Skin epidermis (tissue), 12 donors: ENCODE measurements at regions not wholly inside any gene's neighbourhood (a gene's known extent, or its start where the extent isn't known, plus 50 kb on each side); places are given as distances from the start of the nearest gene placed in this dataset.
A peak's percentile ranks its signal among the peaks of the same experiment; 100 is the strongest.
"Not testable (repeated sequence)": the region's sequence is repeated elsewhere in the genome, so short reads cannot be mapped to it uniquely, and the experiment has no call there.

Experiments used
- H3K27ac ChIP-seq, 21 experiments: fragments of 200-600 bp; sonication (generic) in 11 of 21; one replicate each; pipeline ENCODE4 v1.5.0; 2020; ENCODE audit warnings: mild to moderate bottlenecking in 3 of 21, inconsistent platforms in 2 of 21, moderate library complexity in 2 of 21
- H3K4me3 ChIP-seq, 7 experiments: fragments of 200-600 bp; sonication (generic) in 2 of 7; one replicate each; pipeline ENCODE4 v1.5.0; 2020; ENCODE audit warnings: inconsistent platforms in 2 of 7, mild to moderate bottlenecking in 2 of 7, moderate library complexity in 1 of 7

DNA sequence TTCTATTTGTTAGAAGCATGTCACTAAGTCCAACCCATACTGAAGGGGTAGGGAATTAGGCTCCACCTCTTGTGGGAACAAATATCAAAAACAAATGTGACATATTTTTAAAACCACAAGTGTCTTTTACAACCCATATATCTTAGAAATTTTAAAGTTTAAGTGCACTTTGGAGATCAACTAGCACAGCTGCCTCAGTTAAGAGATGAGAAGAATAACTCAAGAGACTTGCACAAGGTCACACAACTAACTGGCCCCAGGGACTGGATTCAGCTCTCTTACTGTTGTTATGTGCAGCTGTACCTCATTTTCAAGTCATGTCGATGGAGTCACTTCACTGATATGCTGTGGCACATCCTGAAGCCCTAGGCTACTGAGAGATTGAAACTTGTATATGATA lies 102.9 kb upstream of the BMP2 start:
- no peak overlapping the region for H3K27ac ChIP-seq
- H3K4me3 ChIP-seq = no peak overlapping the region

DNA sequence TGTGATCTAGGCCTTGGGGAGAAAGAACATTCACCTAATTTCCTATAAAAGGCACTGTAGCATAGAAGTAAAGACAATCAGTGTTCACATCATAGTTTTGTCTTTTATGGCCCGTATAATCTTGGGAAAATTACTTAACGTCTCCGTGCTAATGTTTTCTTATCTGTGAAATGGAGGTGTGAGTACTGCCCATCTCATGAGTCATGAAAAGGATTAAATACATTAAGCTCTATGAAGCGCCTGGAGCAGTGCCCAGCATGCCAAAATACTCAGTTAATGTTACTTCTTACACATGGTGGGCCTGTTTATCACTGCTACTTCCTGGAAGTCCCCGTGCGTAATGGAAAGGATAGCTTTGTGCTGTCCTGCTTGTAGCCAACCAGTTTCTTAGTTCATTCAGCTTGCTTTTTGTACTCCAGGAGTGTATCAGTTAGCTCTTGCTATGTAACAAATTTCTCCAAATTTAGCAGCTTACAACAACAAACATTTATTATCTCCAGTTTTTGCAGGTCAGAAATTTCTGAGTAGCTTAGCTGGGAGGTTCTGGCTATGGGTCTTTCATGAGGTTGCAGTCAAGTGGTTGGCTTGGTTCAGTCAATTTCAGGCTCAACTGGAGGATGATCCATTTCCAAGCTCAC lies 103.6 kb upstream of the BMP2 start:
- Histone ChIP-seq H3K27ac (no peak overlapping the region), H3K4me3 (no peak overlapping the region)

DNA sequence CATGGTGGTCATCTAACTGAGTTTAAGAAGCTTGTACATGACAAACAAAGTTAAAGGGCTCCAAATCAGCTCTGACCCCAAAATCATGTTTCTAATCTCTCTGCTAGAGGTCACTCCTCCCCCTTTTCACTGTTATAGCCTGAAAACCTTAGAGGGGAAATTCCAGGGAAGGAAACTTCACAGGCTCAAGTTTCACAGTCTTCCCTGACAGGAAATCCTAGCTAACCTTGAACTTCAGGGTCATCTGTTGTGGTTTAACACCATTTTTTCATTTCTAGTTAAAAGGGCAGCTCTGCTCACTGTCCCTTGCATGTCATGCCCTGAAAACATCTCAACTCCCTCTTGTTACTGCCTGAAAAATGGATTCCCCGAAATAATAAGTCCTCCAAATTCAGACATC lies 104.4 kb upstream of the BMP2 start:
- H3K27ac ChIP-seq = no peak overlapping the region

DNA sequence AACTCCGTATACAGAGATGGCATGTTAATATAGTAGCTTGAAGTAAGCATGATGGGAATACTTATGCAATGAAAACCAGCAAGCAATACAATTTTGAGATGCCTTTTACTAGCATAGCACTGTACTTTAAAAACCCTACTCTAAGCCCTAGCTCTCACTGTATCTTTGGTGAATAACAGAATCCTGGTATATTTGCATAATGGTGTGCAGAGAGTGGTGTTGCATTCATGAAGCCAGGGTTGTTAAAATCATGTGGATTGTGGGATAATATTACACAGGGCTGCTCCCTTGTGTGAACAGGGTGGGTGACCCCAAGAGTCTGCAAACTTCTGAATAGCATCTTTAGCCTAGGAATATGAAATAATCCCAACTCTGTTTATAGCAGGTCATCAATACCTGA lies 105.2 kb upstream of the BMP2 start:
- Histone ChIP-seq H3K27ac (no peak overlapping the region), H3K4me3 (no peak overlapping the region)

More for the DNA sequence above, 104.4 kb upstream of the BMP2 start:
- H3K4me3 ChIP-seq = no peak overlapping the region

DNA sequence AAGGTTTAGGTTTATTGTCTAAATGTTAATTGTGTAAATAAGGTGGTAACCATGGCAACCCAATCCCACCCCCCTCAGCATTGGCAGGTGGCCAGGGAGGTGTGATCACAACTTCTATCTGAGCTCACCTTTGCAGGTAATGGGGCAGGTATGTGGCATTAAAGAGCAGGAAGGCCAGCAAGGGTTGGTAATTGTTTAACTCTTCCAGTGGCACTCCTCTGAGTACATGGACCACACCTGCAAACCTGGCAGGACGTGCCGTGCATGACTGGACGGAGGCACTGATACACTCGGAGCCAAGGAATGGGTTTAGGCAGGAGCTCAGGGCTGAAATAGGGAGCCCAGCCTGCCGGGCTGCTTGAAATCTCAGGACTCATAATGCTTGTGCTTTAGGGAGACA lies 107.0 kb upstream of the BMP2 start:
- Histone ChIP-seq H3K4me3 (no peak overlapping the region), H3K27ac (peak overlapping the region in 1 of 21 experiments; percentile 2)

DNA sequence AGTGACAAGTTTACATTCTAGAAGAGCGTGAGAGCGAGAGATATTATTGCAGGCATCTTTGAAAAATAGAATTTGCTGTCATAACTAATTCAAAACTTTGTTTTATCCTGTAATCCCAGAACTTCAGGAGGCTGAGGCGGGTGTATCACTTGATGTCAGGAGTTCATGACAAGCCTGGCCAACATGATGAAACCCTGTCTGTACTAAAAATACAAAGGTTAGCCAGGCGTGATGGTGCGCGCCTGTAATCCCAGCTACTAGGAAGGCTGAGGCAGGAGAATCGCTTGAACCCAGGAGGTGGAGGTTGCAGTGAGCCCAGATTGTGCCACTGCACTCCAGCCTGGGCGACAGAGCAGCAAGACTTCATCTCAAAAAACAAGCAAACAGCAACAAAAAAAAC lies 108.6 kb upstream of the BMP2 start:
- H3K4me3 ChIP-seq, H3K27ac ChIP-seq: not testable (repeated sequence)

DNA sequence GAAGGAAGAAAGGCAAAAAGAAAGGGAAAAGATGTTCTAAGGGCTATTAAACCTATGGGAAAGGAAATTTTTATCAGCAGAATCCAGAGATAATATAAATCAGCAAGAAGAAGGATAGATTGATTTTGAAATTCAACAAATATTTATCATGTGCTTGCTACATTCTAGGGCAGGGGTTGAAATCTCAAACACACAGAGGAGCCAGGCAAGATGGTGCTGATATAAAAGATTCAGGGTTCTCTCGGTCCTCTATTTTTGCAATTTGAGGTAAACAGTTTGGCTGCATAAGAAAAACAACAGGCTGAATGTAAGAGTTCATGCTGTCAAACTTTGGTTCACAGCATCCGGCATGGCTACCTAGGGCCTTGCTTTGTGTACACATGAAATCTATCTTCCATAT lies 109.6 kb upstream of the BMP2 start:
- H3K27ac ChIP-seq = no peak overlapping the region
- no peak overlapping the region for H3K4me3 ChIP-seq

DNA sequence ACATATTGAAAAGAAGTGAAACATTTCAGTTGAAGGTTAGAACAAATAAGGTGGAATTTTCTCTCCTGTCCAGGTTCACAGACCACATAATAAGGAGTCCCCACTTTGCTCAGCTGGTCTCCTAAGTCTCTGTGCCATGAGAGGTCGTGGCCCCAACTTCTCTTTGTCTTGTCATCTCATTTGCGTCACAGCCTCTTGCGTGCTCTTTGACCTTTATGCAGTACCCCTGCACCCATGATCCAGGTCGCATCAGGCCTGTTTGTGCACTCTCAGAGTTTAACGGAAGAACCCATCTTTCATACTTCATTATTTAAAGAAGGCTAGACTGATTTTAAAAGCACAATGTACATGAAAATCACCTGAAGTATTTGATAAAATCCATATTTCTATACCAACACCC lies 110.4 kb upstream of the BMP2 start:
- H3K27ac ChIP-seq = no peak overlapping the region

DNA sequence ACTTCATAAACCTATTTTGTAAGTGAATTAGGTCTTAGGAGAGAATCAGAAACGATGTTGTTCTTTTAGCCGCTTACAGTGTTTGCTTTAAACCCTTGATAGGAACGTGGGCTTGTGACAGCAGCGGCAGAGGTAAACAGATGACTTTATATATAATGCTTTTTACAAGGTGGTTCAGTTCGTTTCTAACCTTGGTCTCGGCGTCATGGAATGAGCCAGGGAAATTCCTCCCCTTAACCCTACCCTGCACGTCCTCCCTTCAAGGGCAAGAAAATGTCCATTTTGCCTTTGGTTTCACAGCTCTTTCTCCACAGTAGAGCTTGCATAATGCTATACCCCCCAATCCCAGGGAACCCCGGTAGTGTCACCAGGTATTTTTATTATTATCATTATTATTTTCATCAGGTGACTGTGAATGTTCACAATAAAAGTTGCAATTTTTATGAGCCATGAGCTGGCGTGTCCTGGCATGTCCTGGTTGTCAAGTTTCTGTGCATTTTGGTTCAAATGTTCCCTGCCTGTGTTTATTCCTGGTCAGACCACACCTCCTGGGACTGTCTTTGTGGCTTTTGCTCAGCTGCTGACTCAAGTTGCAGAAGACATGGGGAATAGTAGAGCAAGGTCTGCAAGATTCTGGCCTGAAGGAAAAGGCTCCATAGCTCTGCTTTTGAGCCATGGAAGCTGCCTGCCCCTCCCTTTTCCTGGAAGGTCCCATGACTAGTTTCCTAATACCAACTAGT lies 112.8 kb upstream of the BMP2 start:
- peak overlapping the region in 1 of 21 experiments; percentile 29 for H3K27ac ChIP-seq

More for the DNA sequence above, 110.4 kb upstream of the BMP2 start:
- no peak overlapping the region for H3K4me3 ChIP-seq

DNA sequence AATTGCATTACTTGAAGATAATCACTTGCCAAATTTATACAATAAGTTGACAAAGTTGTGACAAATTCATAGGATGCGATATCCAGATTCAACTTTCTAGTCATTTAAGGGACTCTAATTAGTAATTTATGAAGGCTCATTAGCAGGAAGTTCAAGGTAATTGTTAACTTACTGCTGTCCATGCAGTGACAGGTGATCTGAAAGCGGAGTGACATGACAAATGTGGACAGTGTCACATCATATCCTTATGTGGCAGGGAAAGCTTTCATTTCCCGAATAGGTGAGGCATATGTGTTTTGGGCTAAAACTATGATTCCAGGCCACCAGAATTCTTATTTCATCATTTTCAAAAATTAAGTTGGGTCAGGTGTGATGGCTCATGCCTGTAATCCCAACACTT lies 115.9 kb upstream of the BMP2 start:
- H3K27ac ChIP-seq = no peak overlapping the region

More for the DNA sequence above, 112.8 kb upstream of the BMP2 start:
- no peak overlapping the region for H3K4me3 ChIP-seq

DNA sequence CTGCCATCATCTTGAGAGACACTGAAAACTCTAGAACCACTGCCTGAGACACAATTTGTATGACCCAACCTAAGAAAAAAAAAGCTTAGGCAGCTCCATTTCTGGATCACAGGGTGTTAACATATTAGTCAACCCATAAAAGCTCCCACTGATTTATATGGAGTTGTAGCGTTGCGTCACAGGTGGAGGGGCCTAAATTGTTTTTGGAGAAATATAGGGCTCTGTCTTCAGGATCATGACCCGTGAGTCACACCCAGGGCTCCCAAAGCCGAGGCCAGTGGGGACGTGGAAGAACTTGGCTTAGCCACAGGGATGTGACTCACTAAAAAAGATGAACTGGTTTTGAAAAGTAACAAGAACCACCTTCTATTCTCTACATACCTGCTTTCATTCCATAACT lies 116.5 kb upstream of the BMP2 start:
- H3K4me3 ChIP-seq = no peak overlapping the region
- H3K27ac ChIP-seq = no peak overlapping the region

More for the DNA sequence above, 115.9 kb upstream of the BMP2 start:
- no peak overlapping the region for H3K4me3 ChIP-seq

DNA sequence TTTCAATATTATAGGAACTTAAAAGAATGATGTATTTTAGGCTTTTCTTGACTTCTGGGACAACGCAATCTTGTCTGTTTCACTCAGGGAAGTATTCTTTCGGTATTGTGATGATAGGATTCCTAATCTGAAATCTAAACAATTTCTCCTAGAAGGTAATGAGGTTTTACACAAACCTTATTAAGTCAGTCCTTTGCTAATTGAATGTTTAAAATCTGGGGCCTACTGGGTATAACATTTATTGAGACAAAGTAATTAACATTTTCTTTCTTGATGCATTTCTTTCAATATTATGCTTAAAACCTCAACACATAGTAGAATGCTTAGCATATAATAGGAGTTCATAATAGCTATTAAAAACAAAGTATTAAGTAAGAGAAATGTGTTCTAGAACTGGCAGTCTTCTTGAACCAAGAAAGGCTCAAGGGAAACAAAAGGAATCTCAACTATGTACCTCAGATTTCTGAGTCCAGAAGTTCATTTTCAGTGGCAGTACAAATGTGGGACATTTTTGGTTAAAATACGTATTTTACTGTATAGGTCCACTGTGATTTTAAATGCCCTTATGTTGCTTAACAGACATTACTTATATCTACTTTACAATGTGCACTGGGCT lies 121.4 kb upstream of the BMP2 start:
- H3K27ac ChIP-seq = no peak overlapping the region
- H3K4me3 ChIP-seq = no peak overlapping the region

DNA sequence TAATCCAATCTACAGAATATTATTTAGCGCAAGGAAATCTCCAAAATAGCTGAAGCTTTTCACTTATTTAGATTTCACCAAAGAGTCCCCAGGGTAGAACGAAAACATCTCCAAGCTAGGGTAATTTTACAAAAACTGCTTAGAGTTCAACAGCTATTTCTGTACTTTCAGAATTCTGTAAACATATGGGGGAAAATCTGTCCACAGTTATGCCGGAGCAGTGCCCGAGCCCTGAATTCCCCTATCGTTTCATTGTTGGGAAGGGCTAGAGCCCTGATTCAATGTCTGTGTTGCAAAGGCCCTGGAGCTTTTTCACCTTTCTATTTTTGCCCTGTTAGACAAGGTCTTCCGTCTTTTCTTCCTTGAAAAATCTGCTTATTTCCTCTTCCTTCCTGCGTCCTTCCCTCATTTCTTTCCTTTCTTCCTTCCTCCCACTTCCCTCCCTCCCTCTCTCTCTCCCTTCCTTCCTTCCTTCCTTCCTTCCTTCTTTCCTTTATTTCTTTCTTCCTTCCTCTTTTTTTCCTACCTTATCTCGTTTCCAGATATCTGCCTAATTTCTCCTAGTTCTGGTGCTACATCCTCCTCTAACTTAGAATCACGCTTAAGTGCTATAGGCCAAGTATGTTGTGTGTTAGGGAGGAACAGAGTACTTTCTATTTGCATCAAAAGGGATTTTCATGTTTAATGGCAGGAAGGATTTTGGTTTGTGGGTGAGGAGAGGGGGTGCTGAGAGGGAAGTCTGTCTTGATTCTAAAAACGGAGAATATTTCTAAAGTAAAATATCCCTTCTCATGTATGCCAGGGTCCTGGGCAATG lies 122.5 kb upstream of the BMP2 start:
- H3K4me3 ChIP-seq = no peak overlapping the region
- no peak overlapping the region for H3K27ac ChIP-seq

DNA sequence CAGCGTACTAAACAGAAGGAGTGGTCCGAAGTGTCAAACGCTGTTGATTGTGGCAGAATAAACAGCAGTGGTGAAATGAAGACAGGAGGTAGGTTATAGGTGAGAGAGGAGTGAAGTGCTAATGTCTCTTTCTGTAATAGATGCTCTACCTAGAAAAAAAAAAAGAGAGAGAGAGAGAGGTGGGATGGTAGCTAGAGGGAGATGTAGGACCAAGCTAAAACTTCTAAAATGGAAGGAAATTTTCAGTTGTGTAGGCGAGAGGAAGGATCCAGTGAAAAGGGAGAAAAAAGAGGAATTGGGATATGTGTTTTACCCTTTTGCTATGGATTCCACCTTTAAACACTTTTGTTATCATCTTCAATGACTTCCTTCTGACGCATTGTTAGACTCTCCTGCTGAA lies 126.5 kb upstream of the BMP2 start:
- Histone ChIP-seq H3K27ac (no peak overlapping the region), H3K4me3 (no peak overlapping the region)

DNA sequence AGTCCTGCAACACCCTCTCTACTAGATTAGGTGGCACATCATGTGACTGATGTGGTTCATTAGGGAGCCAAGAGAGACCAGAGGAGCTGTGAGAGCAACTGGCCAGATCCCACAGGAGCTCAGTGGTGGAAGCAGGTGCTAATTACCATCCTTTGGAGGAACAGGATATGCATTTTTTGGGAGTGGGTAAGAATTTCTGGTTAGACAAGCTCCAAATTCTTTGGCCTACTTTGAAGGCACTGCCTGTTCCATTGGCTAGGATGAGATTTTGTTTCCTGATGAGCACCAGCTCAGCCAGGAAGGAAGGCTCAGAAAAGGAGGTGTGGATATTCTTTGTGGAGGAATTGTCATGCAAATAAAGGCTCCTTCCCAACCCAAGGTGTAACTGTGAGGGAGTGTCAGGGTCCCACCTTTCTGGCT lies 130.3 kb upstream of the BMP2 start:
- Histone ChIP-seq H3K27ac (peak overlapping the region in 1 of 21 experiments; percentile 52), H3K4me3 (no peak overlapping the region)

DNA sequence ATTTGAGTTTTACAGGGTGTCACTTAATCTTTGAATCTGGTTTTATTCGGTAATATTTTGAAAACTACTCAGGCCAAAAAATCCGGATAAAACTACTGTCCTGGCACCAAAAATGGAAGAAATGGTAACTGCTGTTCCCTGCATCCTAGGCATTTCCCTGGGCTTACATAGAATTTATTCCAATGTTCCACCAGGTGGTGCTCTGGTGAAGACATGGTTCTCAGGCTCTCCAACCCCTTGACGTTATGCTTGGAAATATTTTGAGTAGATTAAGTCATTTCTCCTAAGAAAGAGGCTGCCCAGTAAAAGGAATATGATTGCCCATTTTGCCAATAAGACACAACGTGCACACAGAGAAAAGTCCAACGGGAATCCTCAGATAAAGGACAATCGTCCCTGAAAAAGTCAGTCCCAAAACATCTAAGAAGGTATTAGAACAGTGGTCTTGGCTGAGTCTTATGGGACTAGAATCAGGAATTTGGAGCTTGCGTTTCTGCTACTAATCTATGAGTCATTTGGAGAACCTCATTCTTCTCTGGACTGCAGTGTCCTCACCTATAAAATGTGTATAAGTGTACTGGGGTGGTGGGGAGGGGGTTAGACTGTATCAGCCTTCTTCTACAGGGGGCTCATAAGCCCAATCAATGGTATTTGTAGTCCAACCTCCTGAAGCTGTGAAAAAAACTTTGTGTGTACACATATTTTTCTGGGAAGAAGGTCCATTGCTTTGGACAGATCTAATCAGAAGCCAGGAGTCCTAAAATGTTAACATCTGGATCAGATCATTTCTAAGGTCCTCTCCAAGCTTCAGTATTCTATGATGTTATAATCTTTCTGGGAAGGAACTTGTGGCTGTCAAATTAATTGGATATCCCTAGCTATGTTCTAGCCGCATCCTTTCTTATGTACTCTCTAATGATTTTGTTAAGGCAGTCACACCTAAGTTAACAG lies 131.0 kb upstream of the BMP2 start:
- Histone ChIP-seq H3K4me3 (no peak overlapping the region), H3K27ac (peak overlapping the region in 1 of 21 experiments; percentile 52)

DNA sequence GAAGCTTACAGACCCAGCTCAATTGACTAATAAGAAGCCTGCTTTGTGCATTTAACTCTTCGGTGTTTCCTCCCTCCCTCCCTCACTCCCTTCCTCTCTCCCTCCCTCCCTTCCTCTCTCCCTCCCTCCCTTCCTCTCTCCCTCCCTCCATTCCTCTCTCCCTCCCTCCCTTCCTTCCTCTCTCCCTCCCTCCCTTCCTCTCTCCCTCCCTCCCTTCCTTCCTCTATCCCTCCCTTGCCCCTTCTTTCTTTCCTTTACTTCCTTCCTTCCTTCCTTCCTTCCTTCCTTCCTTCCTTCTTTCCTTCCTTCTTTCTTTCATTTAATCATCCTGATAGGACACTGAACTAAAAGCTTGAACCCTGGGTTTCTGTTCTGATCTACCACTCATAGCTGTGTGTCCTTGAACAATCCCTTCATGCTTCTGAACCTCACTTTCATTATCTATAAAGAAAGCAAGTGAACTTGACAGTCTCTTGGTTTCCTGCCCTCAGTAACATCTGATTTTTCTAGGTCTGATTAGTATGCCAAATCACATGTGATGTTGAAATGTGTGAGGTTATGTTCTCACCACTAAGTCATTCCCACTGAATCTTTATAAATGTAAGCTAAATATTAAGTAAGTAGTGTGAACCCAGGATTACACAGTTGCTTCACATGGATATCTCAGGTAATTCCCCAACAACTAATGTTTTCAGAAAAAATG lies 132.3 kb upstream of the BMP2 start:
- no peak overlapping the region for H3K27ac ChIP-seq

DNA sequence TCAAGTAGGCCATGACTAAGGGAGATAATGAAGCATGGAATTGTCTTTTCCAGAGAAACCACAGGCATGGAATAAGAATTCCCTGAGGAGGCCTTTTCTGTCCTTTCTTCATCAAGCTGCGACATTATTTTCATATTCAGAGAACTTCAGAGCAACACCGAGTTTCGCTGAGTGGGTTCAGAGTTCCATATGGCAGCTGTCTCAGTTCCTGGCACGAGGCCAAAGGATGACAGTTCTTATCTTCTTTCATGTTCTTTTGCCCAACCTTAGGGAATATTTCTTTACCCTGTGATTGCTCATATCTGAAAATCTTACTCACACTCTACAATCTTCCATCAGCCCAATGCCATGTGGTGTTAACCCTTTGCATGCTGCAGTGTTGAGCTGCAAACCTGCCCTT lies 135.3 kb upstream of the BMP2 start:
- Histone ChIP-seq H3K27ac (no peak overlapping the region), H3K4me3 (no peak overlapping the region)

More for the DNA sequence above, 132.3 kb upstream of the BMP2 start:
- H3K4me3 ChIP-seq = no peak overlapping the region

DNA sequence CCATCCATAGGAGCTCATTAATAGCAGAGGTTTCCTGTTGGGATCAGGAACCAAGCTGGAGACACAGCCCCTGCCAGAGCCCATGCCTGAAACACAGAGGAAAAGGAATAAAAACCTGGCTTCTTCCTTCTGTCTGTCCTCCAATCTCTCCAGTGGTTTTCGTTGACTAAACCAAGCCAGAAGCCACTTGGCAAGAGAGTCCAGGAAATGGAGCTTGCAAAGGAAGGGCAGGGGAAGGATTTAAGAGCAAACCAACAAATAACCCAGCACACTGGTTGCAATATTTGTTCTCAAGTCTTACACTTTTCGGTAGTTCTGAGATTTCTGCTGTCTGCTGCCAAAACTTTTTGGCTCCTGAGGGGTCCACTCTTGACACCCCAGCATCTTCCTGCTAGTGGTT lies 137.0 kb upstream of the BMP2 start:
- Histone ChIP-seq H3K27ac (no peak overlapping the region), H3K4me3 (no peak overlapping the region)
